ENCODE measurements at regions not wholly inside any gene's neighbourhood (a gene's known extent, or its start where the extent isn't known, plus 50 kb on each side); places are given as distances from the start of the nearest gene placed in this dataset.

DNA sequence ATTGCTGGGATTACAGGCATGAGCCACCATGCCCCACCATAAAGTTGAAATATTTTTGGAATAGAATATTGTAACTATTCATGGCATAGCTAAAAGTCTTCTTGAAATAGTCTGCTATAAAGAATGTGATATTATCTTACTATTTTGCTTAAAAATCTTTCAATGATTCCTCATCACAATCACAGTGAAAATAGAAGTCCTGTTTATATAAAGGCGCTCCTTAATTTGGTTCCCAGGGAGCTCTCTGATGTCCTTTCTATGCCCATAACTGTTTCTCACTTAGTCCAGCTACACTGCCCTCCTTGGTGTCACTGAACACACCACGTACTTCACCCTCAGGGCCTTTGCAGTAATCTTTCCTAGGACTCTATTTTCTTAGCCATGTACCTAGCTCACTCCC lies 331.7 kb upstream of the GIMD1 start:
- H3K36me3 ChIP-seq (ENCODE audit: insufficient read depth): no peaks in the 10 kb centered on the region
- Mint-ChIP-seq H3K27me3 (ENCODE audit: insufficient read depth, low read depth, poor library complexity) (peaks cover 1% of the 10 kb centered on the region), H3K4me3 (no peak overlapping the region), H3K36me3 (ENCODE audit: low read depth) (peaks cover 5% of the 10 kb centered on the region; the same call in 1 of the 3 replicates), H3K27ac (no peak overlapping the region), H3K9me3 (peaks cover 3% of the 10 kb centered on the region; the same call in 1 of the 3 replicates), H3K4me1 (no peaks in the 10 kb centered on the region)
- no peaks in the 10 kb centered on the region for H4K20me1 ChIP-seq (replicated peaks; ENCODE audit: insufficient read depth)
- no peaks in the 10 kb centered on the region for H3K79me2 ChIP-seq (replicated peaks; ENCODE audit: insufficient read depth)
- TF ChIP-seq, protein P1, sequence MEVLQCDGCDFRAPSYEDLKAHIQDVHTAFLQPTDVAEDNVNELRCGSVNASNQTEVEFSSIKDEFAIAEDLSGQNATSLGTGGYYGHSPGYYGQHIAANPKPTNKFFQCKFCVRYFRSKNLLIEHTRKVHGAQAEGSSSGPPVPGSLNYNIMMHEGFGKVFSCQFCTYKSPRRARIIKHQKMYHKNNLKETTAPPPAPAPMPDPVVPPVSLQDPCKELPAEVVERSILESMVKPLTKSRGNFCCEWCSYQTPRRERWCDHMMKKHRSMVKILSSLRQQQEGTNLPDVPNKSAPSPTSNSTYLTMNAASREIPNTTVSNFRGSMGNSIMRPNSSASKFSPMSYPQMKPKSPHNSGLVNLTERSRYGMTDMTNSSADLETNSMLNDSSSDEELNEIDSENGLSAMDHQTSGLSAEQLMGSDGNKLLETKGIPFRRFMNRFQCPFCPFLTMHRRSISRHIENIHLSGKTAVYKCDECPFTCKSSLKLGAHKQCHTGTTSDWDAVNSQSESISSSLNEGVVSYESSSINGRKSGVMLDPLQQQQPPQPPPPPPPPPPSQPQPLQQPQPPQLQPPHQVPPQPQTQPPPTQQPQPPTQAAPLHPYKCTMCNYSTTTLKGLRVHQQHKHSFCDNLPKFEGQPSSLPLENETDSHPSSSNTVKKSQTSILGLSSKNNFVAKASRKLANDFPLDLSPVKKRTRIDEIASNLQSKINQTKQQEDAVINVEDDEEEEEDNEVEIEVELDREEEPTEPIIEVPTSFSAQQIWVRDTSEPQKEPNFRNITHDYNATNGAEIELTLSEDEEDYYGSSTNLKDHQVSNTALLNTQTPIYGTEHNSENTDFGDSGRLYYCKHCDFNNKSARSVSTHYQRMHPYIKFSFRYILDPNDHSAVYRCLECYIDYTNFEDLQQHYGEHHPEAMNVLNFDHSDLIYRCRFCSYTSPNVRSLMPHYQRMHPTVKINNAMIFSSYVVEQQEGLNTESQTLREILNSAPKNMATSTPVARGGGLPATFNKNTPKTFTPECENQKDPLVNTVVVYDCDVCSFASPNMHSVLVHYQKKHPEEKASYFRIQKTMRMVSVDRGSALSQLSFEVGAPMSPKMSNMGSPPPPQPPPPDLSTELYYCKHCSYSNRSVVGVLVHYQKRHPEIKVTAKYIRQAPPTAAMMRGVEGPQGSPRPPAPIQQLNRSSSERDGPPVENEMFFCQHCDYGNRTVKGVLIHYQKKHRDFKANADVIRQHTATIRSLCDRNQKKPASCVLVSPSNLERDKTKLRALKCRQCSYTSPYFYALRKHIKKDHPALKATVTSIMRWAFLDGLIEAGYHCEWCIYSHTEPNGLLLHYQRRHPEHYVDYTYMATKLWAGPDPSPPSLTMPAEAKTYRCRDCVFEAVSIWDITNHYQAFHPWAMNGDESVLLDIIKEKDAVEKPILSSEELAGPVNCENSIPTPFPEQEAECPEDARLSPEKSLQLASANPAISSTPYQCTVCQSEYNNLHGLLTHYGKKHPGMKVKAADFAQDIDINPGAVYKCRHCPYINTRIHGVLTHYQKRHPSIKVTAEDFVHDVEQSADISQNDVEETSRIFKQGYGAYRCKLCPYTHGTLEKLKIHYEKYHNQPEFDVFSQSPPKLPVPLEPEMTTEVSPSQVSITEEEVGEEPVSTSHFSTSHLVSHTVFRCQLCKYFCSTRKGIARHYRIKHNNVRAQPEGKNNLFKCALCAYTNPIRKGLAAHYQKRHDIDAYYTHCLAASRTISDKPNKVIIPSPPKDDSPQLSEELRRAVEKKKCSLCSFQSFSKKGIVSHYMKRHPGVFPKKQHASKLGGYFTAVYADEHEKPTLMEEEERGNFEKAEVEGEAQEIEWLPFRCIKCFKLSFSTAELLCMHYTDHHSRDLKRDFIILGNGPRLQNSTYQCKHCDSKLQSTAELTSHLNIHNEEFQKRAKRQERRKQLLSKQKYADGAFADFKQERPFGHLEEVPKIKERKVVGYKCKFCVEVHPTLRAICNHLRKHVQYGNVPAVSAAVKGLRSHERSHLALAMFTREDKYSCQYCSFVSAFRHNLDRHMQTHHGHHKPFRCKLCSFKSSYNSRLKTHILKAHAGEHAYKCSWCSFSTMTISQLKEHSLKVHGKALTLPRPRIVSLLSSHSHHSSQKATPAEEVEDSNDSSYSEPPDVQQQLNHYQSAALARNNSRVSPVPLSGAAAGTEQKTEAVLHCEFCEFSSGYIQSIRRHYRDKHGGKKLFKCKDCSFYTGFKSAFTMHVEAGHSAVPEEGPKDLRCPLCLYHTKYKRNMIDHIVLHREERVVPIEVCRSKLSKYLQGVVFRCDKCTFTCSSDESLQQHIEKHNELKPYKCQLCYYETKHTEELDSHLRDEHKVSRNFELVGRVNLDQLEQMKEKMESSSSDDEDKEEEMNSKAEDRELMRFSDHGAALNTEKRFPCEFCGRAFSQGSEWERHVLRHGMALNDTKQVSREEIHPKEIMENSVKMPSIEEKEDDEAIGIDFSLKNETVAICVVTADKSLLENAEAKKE (CRISPR knock-in tag; IDR thresholded peaks at IDR 0.05): no peak
- TF ChIP-seq, protein P2, sequence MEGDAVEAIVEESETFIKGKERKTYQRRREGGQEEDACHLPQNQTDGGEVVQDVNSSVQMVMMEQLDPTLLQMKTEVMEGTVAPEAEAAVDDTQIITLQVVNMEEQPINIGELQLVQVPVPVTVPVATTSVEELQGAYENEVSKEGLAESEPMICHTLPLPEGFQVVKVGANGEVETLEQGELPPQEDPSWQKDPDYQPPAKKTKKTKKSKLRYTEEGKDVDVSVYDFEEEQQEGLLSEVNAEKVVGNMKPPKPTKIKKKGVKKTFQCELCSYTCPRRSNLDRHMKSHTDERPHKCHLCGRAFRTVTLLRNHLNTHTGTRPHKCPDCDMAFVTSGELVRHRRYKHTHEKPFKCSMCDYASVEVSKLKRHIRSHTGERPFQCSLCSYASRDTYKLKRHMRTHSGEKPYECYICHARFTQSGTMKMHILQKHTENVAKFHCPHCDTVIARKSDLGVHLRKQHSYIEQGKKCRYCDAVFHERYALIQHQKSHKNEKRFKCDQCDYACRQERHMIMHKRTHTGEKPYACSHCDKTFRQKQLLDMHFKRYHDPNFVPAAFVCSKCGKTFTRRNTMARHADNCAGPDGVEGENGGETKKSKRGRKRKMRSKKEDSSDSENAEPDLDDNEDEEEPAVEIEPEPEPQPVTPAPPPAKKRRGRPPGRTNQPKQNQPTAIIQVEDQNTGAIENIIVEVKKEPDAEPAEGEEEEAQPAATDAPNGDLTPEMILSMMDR (conservative IDR thresholded peaks at IDR 0.05; ENCODE audit: low read depth in 2 of 2): no peak
- TF ChIP-seq JUNB (IDR thresholded peaks at IDR 0.05; ENCODE audit: unreplicated experiment) (no peak), POLR2AphosphoS5 (IDR thresholded peaks at IDR 0.05; ENCODE audit: low read depth) (no peak), ZNF114 (CRISPR knock-in tag; IDR thresholded peaks at IDR 0.05) (no peak), EZH2phosphoT487 (IDR thresholded peaks at IDR 0.05; ENCODE audit: unreplicated experiment) (no peak), CREB1 (CRISPR knock-in tag; IDR thresholded peaks at IDR 0.05; ENCODE audit: low read depth) (no peak), STAT1 (IDR thresholded peaks at IDR 0.05; ENCODE audit: unreplicated experiment) (no peak), ZNF331 (CRISPR knock-in tag; IDR thresholded peaks at IDR 0.05; ENCODE audit: low read depth) (no peak), NANOG (IDR thresholded peaks at IDR 0.05; ENCODE audit: borderline replicate concordance) (no peak), EZH2 (IDR thresholded peaks at IDR 0.05; ENCODE audit: low read depth, unreplicated experiment) (no peak)
- TF ChIP-seq, protein P3, sequence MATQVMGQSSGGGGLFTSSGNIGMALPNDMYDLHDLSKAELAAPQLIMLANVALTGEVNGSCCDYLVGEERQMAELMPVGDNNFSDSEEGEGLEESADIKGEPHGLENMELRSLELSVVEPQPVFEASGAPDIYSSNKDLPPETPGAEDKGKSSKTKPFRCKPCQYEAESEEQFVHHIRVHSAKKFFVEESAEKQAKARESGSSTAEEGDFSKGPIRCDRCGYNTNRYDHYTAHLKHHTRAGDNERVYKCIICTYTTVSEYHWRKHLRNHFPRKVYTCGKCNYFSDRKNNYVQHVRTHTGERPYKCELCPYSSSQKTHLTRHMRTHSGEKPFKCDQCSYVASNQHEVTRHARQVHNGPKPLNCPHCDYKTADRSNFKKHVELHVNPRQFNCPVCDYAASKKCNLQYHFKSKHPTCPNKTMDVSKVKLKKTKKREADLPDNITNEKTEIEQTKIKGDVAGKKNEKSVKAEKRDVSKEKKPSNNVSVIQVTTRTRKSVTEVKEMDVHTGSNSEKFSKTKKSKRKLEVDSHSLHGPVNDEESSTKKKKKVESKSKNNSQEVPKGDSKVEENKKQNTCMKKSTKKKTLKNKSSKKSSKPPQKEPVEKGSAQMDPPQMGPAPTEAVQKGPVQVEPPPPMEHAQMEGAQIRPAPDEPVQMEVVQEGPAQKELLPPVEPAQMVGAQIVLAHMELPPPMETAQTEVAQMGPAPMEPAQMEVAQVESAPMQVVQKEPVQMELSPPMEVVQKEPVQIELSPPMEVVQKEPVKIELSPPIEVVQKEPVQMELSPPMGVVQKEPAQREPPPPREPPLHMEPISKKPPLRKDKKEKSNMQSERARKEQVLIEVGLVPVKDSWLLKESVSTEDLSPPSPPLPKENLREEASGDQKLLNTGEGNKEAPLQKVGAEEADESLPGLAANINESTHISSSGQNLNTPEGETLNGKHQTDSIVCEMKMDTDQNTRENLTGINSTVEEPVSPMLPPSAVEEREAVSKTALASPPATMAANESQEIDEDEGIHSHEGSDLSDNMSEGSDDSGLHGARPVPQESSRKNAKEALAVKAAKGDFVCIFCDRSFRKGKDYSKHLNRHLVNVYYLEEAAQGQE (IDR thresholded peaks at IDR 0.05; ENCODE audit: unreplicated experiment): no peak
- TF ChIP-seq, protein P4, sequence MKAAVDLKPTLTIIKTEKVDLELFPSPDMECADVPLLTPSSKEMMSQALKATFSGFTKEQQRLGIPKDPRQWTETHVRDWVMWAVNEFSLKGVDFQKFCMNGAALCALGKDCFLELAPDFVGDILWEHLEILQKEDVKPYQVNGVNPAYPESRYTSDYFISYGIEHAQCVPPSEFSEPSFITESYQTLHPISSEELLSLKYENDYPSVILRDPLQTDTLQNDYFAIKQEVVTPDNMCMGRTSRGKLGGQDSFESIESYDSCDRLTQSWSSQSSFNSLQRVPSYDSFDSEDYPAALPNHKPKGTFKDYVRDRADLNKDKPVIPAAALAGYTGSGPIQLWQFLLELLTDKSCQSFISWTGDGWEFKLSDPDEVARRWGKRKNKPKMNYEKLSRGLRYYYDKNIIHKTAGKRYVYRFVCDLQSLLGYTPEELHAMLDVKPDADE (IDR thresholded peaks at IDR 0.05): no peak
- no peak for DNase-seq (ENCODE audit: low spot score)
- no peak for ATAC-seq
- H2AFZ ChIP-seq: no peak overlapping the region
- H3K27me3 ChIP-seq (ENCODE audit: insufficient read depth): no peaks in the 10 kb centered on the region
- no peaks in the 10 kb centered on the region for H3F3A ChIP-seq (replicated peaks; ENCODE audit: low read depth)
- H3K9me2 ChIP-seq (ENCODE audit: insufficient read depth): peaks cover 6% of the 10 kb centered on the region; the same call in 1 of the 2 replicates
- H3K4me1 ChIP-seq (ENCODE audit: insufficient read depth): no peaks in the 10 kb centered on the region
- H3K27ac ChIP-seq (ENCODE audit: low read depth): no peak overlapping the region
- H3K4me2 ChIP-seq: no peak overlapping the region
- no peak overlapping the region for H3K4me3 ChIP-seq

Measured in GM23338 (cell line).